DMS114 treated with DMSO at 0.1 percent for 48 hours (cell line): ENCODE measurements at regions not wholly inside any gene's neighbourhood (a gene's known extent, or its start where the extent isn't known, plus 50 kb on each side); places are given as distances from the start of the nearest gene placed in this dataset.
"Not testable (repeated sequence)": the region's sequence is repeated elsewhere in the genome, so short reads cannot be mapped to it uniquely, and the experiment has no call there.

Source experiments
- DNase-seq: peaks from one replicate; lab custom pipeline; 2025; ENCODE audit not compliant: unreplicated experiment; lab: John Stamatoyannopoulos, UW

- DNase-seq: no peak
Measured at GRCh38 chr14:53409969-53410368, 256.8 kb upstream of the DDHD1 start.

- DNase-seq: no peak
Measured at GRCh38 chr14:53409289-53409688, 256.2 kb upstream of the DDHD1 start.

GRCh38 chr14:53408175-53408879 lies 255.2 kb upstream of the DDHD1 start:
- no peak for DNase-seq

- DNase-seq: no peak
Measured at GRCh38 chr14:53406519-53406918, 253.4 kb upstream of the DDHD1 start.

GRCh38 chr14:53401646-53402045 lies 248.5 kb upstream of the DDHD1 start:
- DNase-seq: no peak

GRCh38 chr14:53399057-53399456 lies 245.9 kb upstream of the DDHD1 start:
- DNase-seq: no peak

- DNase-seq: no peak
Measured at GRCh38 chr14:53398616-53399015, 245.5 kb upstream of the DDHD1 start.

- not testable (repeated sequence) for DNase-seq
Measured at GRCh38 chr14:53395267-53395666, 242.1 kb upstream of the DDHD1 start.

- no peak for DNase-seq
Measured at GRCh38 chr14:53391631-53392285, 238.6 kb upstream of the DDHD1 start.

- no peak for DNase-seq
Measured at GRCh38 chr14:53391156-53391555, 238.0 kb upstream of the DDHD1 start.

- DNase-seq: no peak
Measured at GRCh38 chr14:53390008-53390407, 236.9 kb upstream of the DDHD1 start.

GRCh38 chr14:53389202-53389601 lies 236.1 kb upstream of the DDHD1 start:
- DNase-seq: no peak

- no peak for DNase-seq
Measured at GRCh38 chr14:53386362-53386761, 233.2 kb upstream of the DDHD1 start.

- no peak for DNase-seq
Measured at GRCh38 chr14:53384536-53384935, 231.4 kb upstream of the DDHD1 start.

- no peak for DNase-seq
Measured at GRCh38 chr14:53384073-53384472, 230.9 kb upstream of the DDHD1 start.

- DNase-seq: no peak
Measured at GRCh38 chr14:53381895-53382294, 228.8 kb upstream of the DDHD1 start.

GRCh38 chr14:53380867-53381225 lies 227.7 kb upstream of the DDHD1 start:
- no peak for DNase-seq

- no peak for DNase-seq
Measured at GRCh38 chr14:53380052-53380866, 227.1 kb upstream of the DDHD1 start.

- no peak for DNase-seq
Measured at GRCh38 chr14:53378142-53378541, 225.0 kb upstream of the DDHD1 start.

- no peak for DNase-seq
Measured at GRCh38 chr14:53376064-53376463, 222.9 kb upstream of the DDHD1 start.

- DNase-seq: no peak
Measured at GRCh38 chr14:53375599-53375998, 222.5 kb upstream of the DDHD1 start.

- no peak for DNase-seq
Measured at GRCh38 chr14:53368711-53369201, 215.6 kb upstream of the DDHD1 start.
